ENCODE measurements at regions not wholly inside any gene's neighbourhood (a gene's known extent, or its start where the extent isn't known, plus 50 kb on each side); places are given as distances from the start of the nearest gene placed in this dataset.

DNA sequence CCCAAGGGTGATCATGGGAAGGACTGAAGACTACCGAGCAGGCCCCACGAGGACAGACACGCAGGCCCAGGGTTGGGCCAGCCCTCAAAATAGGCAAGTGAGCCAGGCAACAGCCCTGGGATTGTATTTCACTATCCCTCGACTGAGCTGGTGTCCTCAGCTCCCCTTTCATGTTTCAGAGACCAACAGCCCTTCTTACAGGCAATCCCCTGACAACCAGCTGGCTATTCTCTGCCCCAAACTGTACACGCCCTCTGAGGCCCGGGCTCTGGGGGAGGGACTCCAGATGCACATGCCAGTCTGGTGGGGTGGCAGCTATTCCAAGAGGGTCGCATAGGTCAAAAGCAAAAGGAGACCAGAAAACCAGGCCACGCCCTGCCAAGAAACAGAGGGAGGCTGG is 243.0 kb downstream of the TOMM20 start:
- TF ChIP-seq, protein P1, sequence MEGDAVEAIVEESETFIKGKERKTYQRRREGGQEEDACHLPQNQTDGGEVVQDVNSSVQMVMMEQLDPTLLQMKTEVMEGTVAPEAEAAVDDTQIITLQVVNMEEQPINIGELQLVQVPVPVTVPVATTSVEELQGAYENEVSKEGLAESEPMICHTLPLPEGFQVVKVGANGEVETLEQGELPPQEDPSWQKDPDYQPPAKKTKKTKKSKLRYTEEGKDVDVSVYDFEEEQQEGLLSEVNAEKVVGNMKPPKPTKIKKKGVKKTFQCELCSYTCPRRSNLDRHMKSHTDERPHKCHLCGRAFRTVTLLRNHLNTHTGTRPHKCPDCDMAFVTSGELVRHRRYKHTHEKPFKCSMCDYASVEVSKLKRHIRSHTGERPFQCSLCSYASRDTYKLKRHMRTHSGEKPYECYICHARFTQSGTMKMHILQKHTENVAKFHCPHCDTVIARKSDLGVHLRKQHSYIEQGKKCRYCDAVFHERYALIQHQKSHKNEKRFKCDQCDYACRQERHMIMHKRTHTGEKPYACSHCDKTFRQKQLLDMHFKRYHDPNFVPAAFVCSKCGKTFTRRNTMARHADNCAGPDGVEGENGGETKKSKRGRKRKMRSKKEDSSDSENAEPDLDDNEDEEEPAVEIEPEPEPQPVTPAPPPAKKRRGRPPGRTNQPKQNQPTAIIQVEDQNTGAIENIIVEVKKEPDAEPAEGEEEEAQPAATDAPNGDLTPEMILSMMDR (IDR thresholded peaks at IDR 0.05; ENCODE audit: low read length), result no peak
- TF ChIP-seq EZH2 (IDR thresholded peaks at IDR 0.05; ENCODE audit: borderline replicate concordance, low read length), result no peak
